B cell (primary cell): ENCODE measurements at regions not wholly inside any gene's neighbourhood (a gene's known extent, or its start where the extent isn't known, plus 50 kb on each side); places are given as distances from the start of the nearest gene placed in this dataset.
"Not testable (repeated sequence)": the region's sequence is repeated elsewhere in the genome, so short reads cannot be mapped to it uniquely, and the experiment has no call there.

Experiments used
- ATAC-seq: fragments of 200-7000 bp; cut with Tn5 transposase; one replicate; pipeline ENCODE4 v1.10.0; 2021; ENCODE audit warnings: low read depth, mild to moderate bottlenecking, moderate number of reproducible peaks, moderate library complexity
- CTCF ChIA-PET: fragments of 350-600 bp; sonication (Branson Sonifier 250); formaldehyde crosslinking; loops from one replicate; lab custom pipeline; 2021; ENCODE audit warnings: antibody characterized with exemption, inconsistent platforms; lab: Charles Lee
- POLR2A ChIA-PET: fragments of 350-600 bp; sonication (Branson Sonifier 250); formaldehyde crosslinking; loops from one replicate; lab custom pipeline; 2021; ENCODE audit warnings: antibody characterized with exemption; lab: Charles Lee
- DNase-seq: peaks from one replicate; pipeline ENCODE4 v3.0.0; 2013
- H2AFZ ChIP-seq: 2 replicates; pipeline ENCODE4 v1.6.1; 2012; ENCODE audit warnings: mild to moderate bottlenecking, low read depth, low read length; ENCODE audit not compliant: insufficient read depth, poor library complexity, severe bottlenecking
- H3K27ac ChIP-seq, 2 donors: 1 replicate in 1 of 2; 2 replicates in 1 of 2; pipeline ENCODE4 v1.5.1; 2012 to 2013; ENCODE audit warnings: low read length in 2 of 2, mild to moderate bottlenecking in 2 of 2, moderate library complexity in 1 of 2
- H3K27me3 ChIP-seq, 4 experiments: fragments of 200-600 bp in 1 of 4; sonication (generic) in 1 of 4; replicated peaks in 1 of 4; 1 replicate in 2 of 4; 2 replicates in 2 of 4; pipeline versions ENCODE4 v1.6.1 to v1.7.0; 2013 to 2016; ENCODE audit warnings: low read length in 3 of 4, mild to moderate bottlenecking in 2 of 4, mixed read lengths in 1 of 4, moderate library complexity in 1 of 4; ENCODE audit not compliant: insufficient read depth in 4 of 4, control insufficient read depth in 3 of 4; ENCODE audit errors: control extremely low read depth in 1 of 4
- H3K36me3 ChIP-seq, 2 experiments: replicated peaks in 1 of 2; 1 replicate in 1 of 2; 2 replicates in 1 of 2; pipeline versions ENCODE4 v1.6.1 to v1.7.1; 2013; ENCODE audit warnings: low read length in 1 of 2; ENCODE audit not compliant: insufficient read depth in 2 of 2, control insufficient read depth in 1 of 2; ENCODE audit errors: control extremely low read depth in 1 of 2, extremely low read depth in 1 of 2
- H3K4me1 ChIP-seq, 2 donors: fragments of 200-600 bp in 1 of 2; sonication (generic) in 1 of 2; 1 replicate in 1 of 2; 2 replicates in 1 of 2; pipeline versions ENCODE4 v1.5.1 to v1.6.1; 2013 to 2017; ENCODE audit warnings: low read length in 2 of 2; ENCODE audit not compliant: control insufficient read depth in 2 of 2, insufficient read depth in 2 of 2
- H3K4me2 ChIP-seq: replicated peaks from 2 replicates; pipeline ENCODE3; 2012; ENCODE audit warnings: mild to moderate bottlenecking, low read depth, low read length; ENCODE audit not compliant: poor library complexity, severe bottlenecking
- H3K4me3 ChIP-seq, 5 experiments: fragments of 200-600 bp in 1 of 5; sonication (generic) in 1 of 5; 1 replicate in 3 of 5; 2 replicates in 2 of 5; pipeline versions ENCODE4 v1.5.1 to v1.7.0; 2011 to 2016; ENCODE audit warnings: low read length in 4 of 5, mild to moderate bottlenecking in 4 of 5, low read depth in 2 of 5, control low read depth in 1 of 5, moderate library complexity in 1 of 5; ENCODE audit not compliant: insufficient read depth in 1 of 5; ENCODE audit errors: control extremely low read depth in 1 of 5, extremely low read depth in 1 of 5
- H3K79me2 ChIP-seq: fragments of 200-600 bp; sonication (generic); one replicate; pipeline ENCODE4 v1.6.0; 2016; ENCODE audit warnings: low read length; ENCODE audit not compliant: control insufficient read depth, insufficient read depth
- H3K9ac ChIP-seq: fragments of 200-600 bp; sonication (generic); 2 replicates; pipeline ENCODE4 v1.6.1; 2017; ENCODE audit warnings: mild to moderate bottlenecking, low read length, moderate library complexity
- H3K9me3 ChIP-seq, 3 donors: one replicate each; pipeline versions ENCODE4 v1.6.1 to v1.7.1; 2013; ENCODE audit warnings: low read length in 2 of 3; ENCODE audit not compliant: control insufficient read depth in 2 of 3, insufficient read depth in 1 of 3; ENCODE audit errors: control extremely low read depth in 1 of 3
- H4K20me1 ChIP-seq: 2 replicates; pipeline ENCODE4 v1.6.0; 2012; ENCODE audit warnings: mild to moderate bottlenecking, low read length; ENCODE audit not compliant: insufficient read depth, control insufficient read depth, poor library complexity, severe bottlenecking
- H3K27ac Mint-ChIP-seq: one replicate; pipeline ENCODE4 v1.8.0; 2021; ENCODE audit warnings: mixed read lengths
- H3K27me3 Mint-ChIP-seq: one replicate; pipeline ENCODE4 v1.8.0; 2021; ENCODE audit warnings: mixed read lengths
- H3K4me1 Mint-ChIP-seq: one replicate; pipeline ENCODE4 v1.8.0; 2021; ENCODE audit warnings: mixed read lengths
- H3K4me3 Mint-ChIP-seq: one replicate; pipeline ENCODE4 v1.8.0; 2021; ENCODE audit warnings: mixed read lengths
- H3K9me3 Mint-ChIP-seq: one replicate; pipeline ENCODE4 v1.8.0; 2022; ENCODE audit warnings: mixed read lengths; ENCODE audit not compliant: insufficient read depth
- EZH2 ChIP-seq: IDR thresholded peaks from 2 replicates; pipeline ENCODE4 v1.6.1; 2012; ENCODE audit warnings: borderline replicate concordance, low read depth, mild to moderate bottlenecking, moderate library complexity, low read length; ENCODE audit not compliant: insufficient read depth, poor library complexity, severe bottlenecking
- WGBS: methylation state at CpG from one replicate; pipeline ENCODE4 v1.1.5; 2013; ENCODE audit warnings: missing lambda C conversion rate; ENCODE audit not compliant: insufficient coverage; 5-methylcytosine and 5-hydroxymethylcytosine counted together
- intact Hi-C: fragments of 100-400 bp; cut with micrococcal nuclease; formaldehyde crosslinking; loops from one replicate; pipeline ENCODE4 v1.10.0; 2022
- TF ChIP-seq, protein P1 (sequence below): fragments of 200-600 bp; IDR thresholded peaks from one replicate; pipeline ENCODE4 v1.8.0; 2022; ENCODE audit warnings: antibody characterized with exemption, mild to moderate bottlenecking

DNA sequence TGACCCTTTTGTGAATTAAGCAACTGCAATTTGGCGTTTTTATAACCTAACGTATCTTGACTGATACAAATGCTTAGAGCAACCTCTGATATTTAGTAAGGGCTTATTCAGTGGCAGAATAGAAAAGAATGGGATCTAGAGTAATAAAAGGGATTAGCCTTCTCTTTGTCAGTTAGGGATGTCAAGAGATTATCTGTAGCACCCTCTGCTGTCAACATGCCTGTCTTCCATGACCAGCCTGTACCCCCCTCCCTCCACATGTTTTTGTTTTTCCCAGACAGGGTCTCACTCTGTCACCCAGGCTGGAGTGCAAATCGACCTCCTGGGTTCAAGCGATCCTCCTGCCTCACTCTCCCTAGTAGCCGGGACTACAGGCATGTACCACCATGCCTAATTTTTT lies 198.1 kb downstream of the NPIPA7 start:
- intact Hi-C loops, H3K27ac ChIP-seq, H3K27me3 ChIP-seq, H3K4me1 ChIP-seq, H3K9me3 Mint-ChIP-seq, H3K27me3 Mint-ChIP-seq, H2AFZ ChIP-seq, DNase-seq, H3K4me3 Mint-ChIP-seq, H3K36me3 ChIP-seq, H3K4me1 Mint-ChIP-seq, H3K27ac Mint-ChIP-seq, H3K79me2 ChIP-seq, H3K4me3 ChIP-seq, CTCF ChIA-PET, ATAC-seq, H4K20me1 ChIP-seq, H3K4me2 ChIP-seq, H3K9ac ChIP-seq, POLR2A ChIA-PET, H3K9me3 ChIP-seq: not testable (repeated sequence)
- WGBS = no CpG with 5 or more reads among the region's 5 CpGs

DNA sequence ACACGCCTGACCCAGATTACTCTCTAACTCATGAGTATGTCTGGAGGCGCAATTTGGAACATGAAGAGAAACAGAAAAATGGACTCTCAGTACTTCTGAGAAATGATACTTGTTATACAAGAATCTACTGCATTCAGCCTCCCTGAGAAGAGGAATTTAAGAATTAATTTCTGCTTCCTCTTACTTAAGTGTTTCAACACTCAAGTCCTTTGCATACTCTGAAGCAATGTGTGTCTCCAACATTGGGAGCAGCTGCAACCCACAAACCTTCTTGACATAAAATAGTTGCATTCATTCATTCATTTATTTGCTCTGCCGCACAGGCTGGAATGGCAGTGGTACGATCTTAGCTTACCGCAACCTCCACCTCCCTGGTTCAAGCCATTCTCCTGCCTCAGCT lies 199.8 kb downstream of the NPIPA7 start:
- Histone ChIP-seq H3K27me3 (no peaks in the 10 kb centered on the region), H3K9ac (no peak overlapping the region), H3K4me1 (no peaks in the 10 kb centered on the region), H3K79me2 (no peaks in the 10 kb centered on the region), H3K4me2 (no peak overlapping the region), H3K27ac (no peak overlapping the region), H3K4me3 (no peak overlapping the region), H3K36me3 (no peaks in the 10 kb centered on the region), H2AFZ (no peak overlapping the region), H3K9me3 (no peaks in the 10 kb centered on the region), H4K20me1 (no peaks in the 10 kb centered on the region)
- intact Hi-C loops = no loop called here
- ATAC-seq = no peak
- Mint-ChIP-seq H3K9me3 (no peaks in the 10 kb centered on the region), H3K4me3 (no peak overlapping the region), H3K27me3 (no peaks in the 10 kb centered on the region), H3K27ac (no peak overlapping the region), H3K4me1 (no peaks in the 10 kb centered on the region)
- no peak for TF ChIP-seq EZH2
- TF ChIP-seq, protein P1, sequence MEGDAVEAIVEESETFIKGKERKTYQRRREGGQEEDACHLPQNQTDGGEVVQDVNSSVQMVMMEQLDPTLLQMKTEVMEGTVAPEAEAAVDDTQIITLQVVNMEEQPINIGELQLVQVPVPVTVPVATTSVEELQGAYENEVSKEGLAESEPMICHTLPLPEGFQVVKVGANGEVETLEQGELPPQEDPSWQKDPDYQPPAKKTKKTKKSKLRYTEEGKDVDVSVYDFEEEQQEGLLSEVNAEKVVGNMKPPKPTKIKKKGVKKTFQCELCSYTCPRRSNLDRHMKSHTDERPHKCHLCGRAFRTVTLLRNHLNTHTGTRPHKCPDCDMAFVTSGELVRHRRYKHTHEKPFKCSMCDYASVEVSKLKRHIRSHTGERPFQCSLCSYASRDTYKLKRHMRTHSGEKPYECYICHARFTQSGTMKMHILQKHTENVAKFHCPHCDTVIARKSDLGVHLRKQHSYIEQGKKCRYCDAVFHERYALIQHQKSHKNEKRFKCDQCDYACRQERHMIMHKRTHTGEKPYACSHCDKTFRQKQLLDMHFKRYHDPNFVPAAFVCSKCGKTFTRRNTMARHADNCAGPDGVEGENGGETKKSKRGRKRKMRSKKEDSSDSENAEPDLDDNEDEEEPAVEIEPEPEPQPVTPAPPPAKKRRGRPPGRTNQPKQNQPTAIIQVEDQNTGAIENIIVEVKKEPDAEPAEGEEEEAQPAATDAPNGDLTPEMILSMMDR = no peak
- POLR2A ChIA-PET = no interaction called here
- 100% methylated on average over 3 of the region's 5 CpGs for WGBS
- CTCF ChIA-PET = no interaction called here
- DNase-seq = no peak

DNA sequence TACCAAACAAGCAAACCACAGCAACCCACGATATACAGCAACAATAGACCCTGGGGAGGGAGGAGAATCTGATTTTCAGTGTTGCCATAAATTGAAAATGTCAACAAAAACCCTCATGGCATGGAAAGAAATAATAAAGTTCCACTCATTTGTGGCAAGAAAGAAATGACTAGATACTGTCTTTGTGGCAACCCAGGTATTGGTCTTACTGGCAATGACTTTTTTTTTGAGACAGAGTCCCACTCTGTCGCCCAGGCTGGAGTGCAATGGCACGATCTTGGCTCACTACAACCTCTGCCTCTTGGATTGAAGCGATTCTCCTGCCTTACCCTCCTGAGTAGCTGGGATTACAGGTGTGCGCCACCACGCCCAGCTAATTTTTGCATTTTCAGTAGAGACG lies 204.0 kb downstream of the NPIPA7 start:
- H2AFZ ChIP-seq, H3K9me3 Mint-ChIP-seq, CTCF ChIA-PET, H4K20me1 ChIP-seq, POLR2A ChIA-PET, H3K4me1 Mint-ChIP-seq, H3K4me2 ChIP-seq, H3K9me3 ChIP-seq, H3K9ac ChIP-seq, H3K27ac Mint-ChIP-seq, H3K27me3 ChIP-seq, H3K4me1 ChIP-seq, H3K79me2 ChIP-seq, H3K36me3 ChIP-seq, ATAC-seq, H3K27ac ChIP-seq, H3K4me3 Mint-ChIP-seq, intact Hi-C loops, H3K27me3 Mint-ChIP-seq, H3K4me3 ChIP-seq, DNase-seq: not testable (repeated sequence)
- 100% methylated on average over 3 of the region's 7 CpGs for whole genome bisulfite sequencing
